Prostate gland (tissue), 2 donors: ENCODE measurements at regions not wholly inside any gene's neighbourhood (a gene's known extent, or its start where the extent isn't known, plus 50 kb on each side); places are given as distances from the start of the nearest gene placed in this dataset.

Experiments used
- CTCF ChIP-seq, 4 experiments: fragments of 200-600 bp in 2 of 4; fragments of 450-650 bp in 2 of 4; sonication (generic) in 2 of 4; IDR thresholded peaks; 1 replicate in 3 of 4; 2 replicates in 1 of 4; pipeline ENCODE4 v1.5.1; 2016 to 2019; ENCODE audit warnings: antibody characterized with exemption in 4 of 4, mild to moderate bottlenecking in 2 of 4, moderate library complexity in 2 of 4
- POLR2A ChIP-seq: fragments of 450-650 bp; IDR thresholded peaks from one replicate; pipeline ENCODE4 v1.6.1; 2016; ENCODE audit warnings: antibody characterized with exemption, mild to moderate bottlenecking

DNA sequence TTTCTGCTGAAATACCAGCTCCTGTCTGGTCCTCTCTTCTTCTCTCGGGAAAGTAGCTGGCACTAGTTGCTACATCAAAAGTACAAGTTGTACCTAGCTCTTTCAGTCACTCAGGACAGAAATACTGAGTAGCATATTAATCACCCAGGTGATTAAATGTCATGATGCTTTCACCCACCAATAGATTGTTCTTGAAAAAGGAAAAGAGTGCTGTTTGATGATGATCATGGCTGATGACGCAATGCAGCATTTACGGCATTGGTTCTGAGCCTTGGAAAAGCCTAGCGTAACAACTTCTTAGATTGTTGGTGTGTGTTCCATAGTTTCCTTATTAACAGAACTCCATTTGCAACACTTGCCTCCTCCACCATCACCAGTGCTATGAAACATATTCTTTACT lies 190.7 kb downstream of the CDH7 start:
- TF ChIP-seq CTCF (IDR thresholded peaks at IDR 0.05) (no peak), POLR2A (no peak)
